ENCODE measurements at regions not wholly inside any gene's neighbourhood (a gene's known extent, or its start where the extent isn't known, plus 50 kb on each side); places are given as distances from the start of the nearest gene placed in this dataset.
A peak's percentile ranks its signal among the peaks of the same experiment; 100 is the strongest.

- H3K36me3 ChIP-seq (ENCODE audit: control insufficient read depth in 2 of 2, insufficient read depth in 1 of 2, low read length in 2 of 2), result no peaks in the 10 kb centered on the region
- POLR2A ChIA-PET, result no interaction called here
- TF ChIP-seq ZNF707 (tag by site-specific recombination; IDR thresholded peaks at IDR 0.05), result no peak
- no peak overlapping the region for H3K27ac ChIP-seq (ENCODE audit: extremely low read depth, low read depth, low read length)
- H3K4me3 ChIP-seq (ENCODE audit: low read depth, low read length), result no peak overlapping the region
- CTCF ChIA-PET, result no interaction called here
- no peaks in the 10 kb centered on the region for H3K4me1 ChIP-seq (ENCODE audit: control insufficient read depth, insufficient read depth, low read length)
- no peaks in the 10 kb centered on the region for H3K9me3 ChIP-seq (ENCODE audit: control insufficient read depth, insufficient read depth, low read depth, low read length)
These were observed 180.7 kb downstream of the FNDC1 start for GRCh38 chr6:159349915-159350314.

DNA sequence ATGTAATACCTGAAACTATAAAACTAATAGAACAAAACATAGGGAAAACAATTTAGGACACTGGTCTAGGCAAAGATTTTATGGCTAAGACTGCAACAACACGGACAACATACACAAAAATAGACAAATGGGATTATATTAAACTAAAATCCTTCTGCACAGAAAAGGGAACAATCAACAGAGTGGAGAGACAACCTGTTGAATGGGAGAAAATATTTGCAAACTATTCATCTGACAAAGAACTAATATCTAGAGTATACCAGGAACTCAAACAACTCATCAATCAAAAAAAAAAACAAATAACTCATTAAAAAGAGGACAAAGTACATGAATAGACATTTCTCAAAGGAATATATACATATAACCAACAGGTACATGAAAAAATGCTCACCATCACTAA is 174.5 kb downstream of the FNDC1 start:
- POLR2A ChIA-PET, result no interaction called here
- Histone ChIP-seq H3K36me3 (ENCODE audit: control insufficient read depth in 2 of 2, insufficient read depth in 1 of 2, low read length in 2 of 2) (no peaks in the 10 kb centered on the region), H3K27ac (ENCODE audit: extremely low read depth, low read depth, low read length) (no peak overlapping the region), H3K4me1 (ENCODE audit: control insufficient read depth, insufficient read depth, low read length) (no peaks in the 10 kb centered on the region), H3K4me3 (ENCODE audit: low read depth, low read length) (no peak overlapping the region), H3K9me3 (ENCODE audit: control insufficient read depth, insufficient read depth, low read depth, low read length) (no peaks in the 10 kb centered on the region)
- CTCF ChIA-PET, result no interaction called here
- peak; percentile 87 for TF ChIP-seq SCRT1 (tag by site-specific recombination; IDR thresholded peaks at IDR 0.05; ENCODE audit: borderline replicate concordance)
- TF ChIP-seq ZNF544 (tag by site-specific recombination; IDR thresholded peaks at IDR 0.05), result no peak
- TF ChIP-seq ZNF670 (tag by site-specific recombination; IDR thresholded peaks at IDR 0.05; ENCODE audit: low read depth), result no peak
- TF ChIP-seq TRIM28 (IDR thresholded peaks at IDR 0.05; ENCODE audit: borderline replicate concordance, low read length), result no peak
- TF ChIP-seq ZNF214 (tag by site-specific recombination; IDR thresholded peaks at IDR 0.05; ENCODE audit: borderline replicate concordance), result no peak
- TF ChIP-seq SCRT2 (tag by site-specific recombination; IDR thresholded peaks at IDR 0.05), result peak; percentile 85

DNA sequence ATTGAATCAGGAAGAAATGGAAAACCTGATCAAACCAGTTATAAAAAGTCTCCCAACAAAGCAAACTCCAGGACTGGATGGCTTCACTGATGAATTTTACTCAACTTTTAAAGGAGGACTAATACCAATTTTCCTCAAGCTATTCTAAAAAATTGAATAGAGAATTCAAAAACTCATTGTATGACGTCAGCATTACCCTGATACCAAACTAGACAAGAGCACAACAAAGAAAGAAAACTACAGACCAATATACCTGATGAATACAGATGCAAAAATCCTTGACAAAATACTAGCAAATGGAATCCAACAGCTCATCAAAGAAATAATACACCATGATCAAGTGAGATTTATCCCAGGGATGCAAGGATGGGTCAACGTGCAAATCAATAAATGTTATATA is 172.9 kb downstream of the FNDC1 start:
- TF ChIP-seq, protein P1, sequence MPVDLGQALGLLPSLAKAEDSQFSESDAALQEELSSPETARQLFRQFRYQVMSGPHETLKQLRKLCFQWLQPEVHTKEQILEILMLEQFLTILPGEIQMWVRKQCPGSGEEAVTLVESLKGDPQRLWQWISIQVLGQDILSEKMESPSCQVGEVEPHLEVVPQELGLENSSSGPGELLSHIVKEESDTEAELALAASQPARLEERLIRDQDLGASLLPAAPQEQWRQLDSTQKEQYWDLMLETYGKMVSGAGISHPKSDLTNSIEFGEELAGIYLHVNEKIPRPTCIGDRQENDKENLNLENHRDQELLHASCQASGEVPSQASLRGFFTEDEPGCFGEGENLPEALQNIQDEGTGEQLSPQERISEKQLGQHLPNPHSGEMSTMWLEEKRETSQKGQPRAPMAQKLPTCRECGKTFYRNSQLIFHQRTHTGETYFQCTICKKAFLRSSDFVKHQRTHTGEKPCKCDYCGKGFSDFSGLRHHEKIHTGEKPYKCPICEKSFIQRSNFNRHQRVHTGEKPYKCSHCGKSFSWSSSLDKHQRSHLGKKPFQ (tag by site-specific recombination; IDR thresholded peaks at IDR 0.05), result no peak
- TF ChIP-seq ATF2 (tag by site-specific recombination; IDR thresholded peaks at IDR 0.05; ENCODE audit: low read depth), result peak; percentile 76
- no peak for TF ChIP-seq ZBTB6 (tag by site-specific recombination; IDR thresholded peaks at IDR 0.05)
- Histone ChIP-seq H3K27ac (ENCODE audit: extremely low read depth, low read depth, low read length) (no peak overlapping the region), H3K9me3 (ENCODE audit: control insufficient read depth, insufficient read depth, low read depth, low read length) (no peaks in the 10 kb centered on the region), H3K4me1 (ENCODE audit: control insufficient read depth, insufficient read depth, low read length) (no peaks in the 10 kb centered on the region), H3K4me3 (ENCODE audit: low read depth, low read length) (no peak overlapping the region), H3K36me3 (ENCODE audit: control insufficient read depth in 2 of 2, insufficient read depth in 1 of 2, low read length in 2 of 2) (no peaks in the 10 kb centered on the region)
- ChIA-PET CTCF (no interaction called here), POLR2A (no interaction called here)

DNA sequence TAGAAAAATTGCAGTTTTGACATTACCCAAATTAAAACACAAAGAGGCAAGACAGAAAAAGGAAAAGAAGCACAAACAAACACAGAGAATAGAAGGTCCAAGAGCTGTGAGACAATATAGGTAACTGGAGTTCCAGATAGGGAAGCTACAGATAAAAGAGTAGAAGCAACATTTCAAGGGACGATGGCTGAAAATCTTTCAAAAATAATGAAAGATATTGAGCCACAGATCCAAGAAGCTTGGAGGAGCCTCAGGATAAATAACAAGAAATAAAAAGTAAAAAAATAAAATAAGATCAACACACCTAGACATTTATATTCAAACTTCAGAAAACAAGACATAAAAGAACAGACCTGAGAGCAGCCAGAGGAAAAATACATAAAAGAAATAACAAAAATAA is 164.9 kb downstream of the FNDC1 start:
- ChIA-PET CTCF (interaction anchor here (0.6 to 1.2 kb wide), 2 partner anchors 200 to 344 kb away, joined by 3 to 5 read pairs; no protein-coding TSS in a partner anchor), POLR2A (no interaction called here)
- no peaks in the 10 kb centered on the region; the same call in 1 of the 2 replicates for H3K9me3 ChIP-seq (ENCODE audit: control insufficient read depth, insufficient read depth, low read depth, low read length)
- H3K36me3 ChIP-seq (ENCODE audit: control insufficient read depth in 2 of 2, insufficient read depth in 1 of 2, low read length in 2 of 2), result no peaks in the 10 kb centered on the region
- TF ChIP-seq ZNF624 (tag by site-specific recombination; IDR thresholded peaks at IDR 0.05) (no peak), ZNF561 (tag by site-specific recombination; IDR thresholded peaks at IDR 0.05; ENCODE audit: borderline replicate concordance) (no peak), ZNF792 (tag by site-specific recombination; IDR thresholded peaks at IDR 0.05) (no peak), ZNF558 (tag by site-specific recombination; IDR thresholded peaks at IDR 0.05) (peak; percentile 98)
- no peak overlapping the region for H3K4me3 ChIP-seq (ENCODE audit: low read depth, low read length)
- no peak overlapping the region for H3K27ac ChIP-seq (ENCODE audit: extremely low read depth, low read depth, low read length)
- H3K4me1 ChIP-seq (ENCODE audit: control insufficient read depth, insufficient read depth, low read length), result no peaks in the 10 kb centered on the region

Measured in HEK293 (cell line).